ENCODE measurements at regions not wholly inside any gene's neighbourhood (a gene's known extent, or its start where the extent isn't known, plus 50 kb on each side); places are given as distances from the start of the nearest gene placed in this dataset.

GRCh38 chr5:45796959-45797553 lies 100.9 kb upstream of the HCN1 start:
- TF ChIP-seq, protein P1, sequence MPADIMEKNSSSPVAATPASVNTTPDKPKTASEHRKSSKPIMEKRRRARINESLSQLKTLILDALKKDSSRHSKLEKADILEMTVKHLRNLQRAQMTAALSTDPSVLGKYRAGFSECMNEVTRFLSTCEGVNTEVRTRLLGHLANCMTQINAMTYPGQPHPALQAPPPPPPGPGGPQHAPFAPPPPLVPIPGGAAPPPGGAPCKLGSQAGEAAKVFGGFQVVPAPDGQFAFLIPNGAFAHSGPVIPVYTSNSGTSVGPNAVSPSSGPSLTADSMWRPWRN (IDR thresholded peaks at IDR 0.05; ENCODE audit: low read depth), result no peak
- no peak for TF ChIP-seq SMC3 (conservative IDR thresholded peaks at IDR 0.05; ENCODE audit: insufficient read depth, low read depth, low read length)
- TF ChIP-seq WHSC1 (IDR thresholded peaks at IDR 0.05; ENCODE audit: low read length), result no peak
- TF ChIP-seq ZBTB33 (CRISPR knock-in tag; IDR thresholded peaks at IDR 0.05), result no peak
- TF ChIP-seq FOXJ3 (CRISPR knock-in tag; IDR thresholded peaks at IDR 0.05), result no peak
- TF ChIP-seq CEBPG (CRISPR knock-in tag; IDR thresholded peaks at IDR 0.05), result no peak
- TF ChIP-seq CEBPG (tag; conservative IDR thresholded peaks at IDR 0.05 in 1 of 2, IDR thresholded peaks at IDR 0.05 in 1 of 2), result no peak
- no peak for TF ChIP-seq ZFPM2 (CRISPR knock-in tag; IDR thresholded peaks at IDR 0.05)
